Pancreas (tissue), 10 donors: ENCODE measurements at regions not wholly inside any gene's neighbourhood (a gene's known extent, or its start where the extent isn't known, plus 50 kb on each side); places are given as distances from the start of the nearest gene placed in this dataset.

Experiments used
- ATAC-seq, 4 donors: fragments of 200-7000 bp; cut with Tn5 transposase; one replicate each; pipeline versions ENCODE4 v1.8.0 to v1.9.1; 2020; ENCODE audit warnings: mild to moderate bottlenecking in 4 of 4, moderate library complexity in 4 of 4
- DNase-seq, 6 donors: peaks; one replicate each; pipeline ENCODE4 v3.0.0-alpha.2; 2020
- FAIRE-seq: peaks from 2 replicates; lab custom pipeline; 2012; peaks lifted over from hg19 to GRCh38; lab: Jason Lieb, UNC
- H3K27ac ChIP-seq, 4 donors: fragments of 200-600 bp; sonication (generic); 1 replicate in 3 of 4; 2 replicates in 1 of 4; pipeline versions ENCODE4 v1.5.0 to v1.8.0; 2020
- H3K27me3 ChIP-seq, 4 donors: fragments of 200-600 bp; one replicate each; pipeline ENCODE4 v1.8.0; 2021
- H3K36me3 ChIP-seq, 3 donors: fragments of 200-600 bp; sonication (generic) in 1 of 3; one replicate each; pipeline versions ENCODE4 v1.5.0 to v1.8.0; 2020 to 2021
- H3K4me1 ChIP-seq, 3 donors: fragments of 200-600 bp; one replicate each; pipeline ENCODE4 v1.8.0; 2021
- H3K4me3 ChIP-seq, 4 donors: fragments of 200-600 bp; sonication (generic) in 2 of 4; one replicate each; pipeline versions ENCODE4 v1.5.0 to v1.8.0; 2020 to 2021
- H3K9me3 ChIP-seq, 4 donors: fragments of 200-600 bp; one replicate each; pipeline ENCODE4 v1.8.0; 2021
- CTCF ChIP-seq, 4 donors: fragments of 200-600 bp; sonication (generic) in 3 of 4; IDR thresholded peaks; one replicate each; pipeline versions ENCODE4 v1.5.0 to v1.8.0; 2021; ENCODE audit warnings: antibody characterized with exemption in 4 of 4
- WGBS, 2 donors: extraction: QIAGEN DNeasy Blood & Tissue Kit; methylation state at CpG; one replicate each; pipeline ENCODE4 v1.1.7; 2013; 5-methylcytosine and 5-hydroxymethylcytosine counted together
- intact Hi-C, 3 donors: fragments of 100-400 bp; cut with DNase I; formaldehyde crosslinking; loops; one replicate each; pipeline versions ENCODE4 v1.11.1 to v1.14.2; 2022
- donor health status: healthy with polysubstance abuse.
- donor health status: DM: no; HTN: no; CAD: no; lungs with moderate emphysema.
- donor health status: DM: no; HTN: no; CAD: no.
- donor health status: control.
- donor health status: control.
- donor health status: Bipolar disorder and iron deficiency.
- donor health status: DM: yes; HTN: yes; CAD: no.
- donor health status: DM: no; HTN: no; CAD: no.
- donor health status: DM: no; HTN: no; CAD: no.
- donor health status: DM: yes; HTN: yes; CAD: no.

GRCh38 chr10:110431659-110432058 lies 66.0 kb upstream of the DUSP5 start:
- WGBS, 2 donors = 84 to 89% methylated on average over 7 of the region's 7 CpGs
- no peak for TF ChIP-seq CTCF (IDR thresholded peaks at IDR 0.05)
- intact Hi-C loops = no loop called here
- Histone ChIP-seq H3K4me1 (peaks cover 0 to under 1% (median 0%) of the 10 kb centered on the region in 3 donors), H3K27ac (no peak overlapping the region), H3K36me3 (no peaks in the 10 kb centered on the region), H3K27me3 (no peaks in the 10 kb centered on the region), H3K4me3 (no peak overlapping the region), H3K9me3 (no peaks in the 10 kb centered on the region)
- FAIRE-seq (no peak), DNase-seq (peak in 1 of 6 donors; percentile 14), ATAC-seq (no peak)

- FAIRE-seq (no peak), ATAC-seq (no peak), DNase-seq (peak in 1 of 6 donors; percentile 19)
- no peaks in the 10 kb centered on the region for H3K9me3 ChIP-seq
- WGBS, 2 donors = 87 to 95% methylated on average over 4 of the region's 4 CpGs
- H3K27ac ChIP-seq = no peak overlapping the region
- H3K4me1 ChIP-seq = no peaks in the 10 kb centered on the region
- no peaks in the 10 kb centered on the region for H3K36me3 ChIP-seq
- intact Hi-C loops = no loop called here
- no peak for TF ChIP-seq CTCF (IDR thresholded peaks at IDR 0.05)
- H3K4me3 ChIP-seq = no peak overlapping the region
- H3K27me3 ChIP-seq = no peaks in the 10 kb centered on the region
These were observed 65.6 kb upstream of the DUSP5 start for GRCh38 chr10:110432084-110432483.

GRCh38 chr10:110432814-110433565 lies 64.7 kb upstream of the DUSP5 start:
- WGBS, 2 donors = 97 to 100% methylated on average over 4 of the region's 4 CpGs
- ATAC-seq (no peak), FAIRE-seq (no peak), DNase-seq (no peak)
- Histone ChIP-seq H3K4me3 (no peak overlapping the region), H3K9me3 (no peaks in the 10 kb centered on the region), H3K36me3 (no peaks in the 10 kb centered on the region), H3K27ac (no peak overlapping the region), H3K4me1 (no peaks in the 10 kb centered on the region), H3K27me3 (no peaks in the 10 kb centered on the region)
- intact Hi-C loops = no loop called here
- TF ChIP-seq CTCF (IDR thresholded peaks at IDR 0.05) = no peak

- no peak for TF ChIP-seq CTCF (IDR thresholded peaks at IDR 0.05)
- intact Hi-C loops = no loop called here
- peak in 1 of 6 donors; percentile 50 for DNase-seq
- peak in 3 of 4 donors; percentile 42 to 48 (median 48) for ATAC-seq
- Histone ChIP-seq H3K9me3 (no peaks in the 10 kb centered on the region), H3K27me3 (no peaks in the 10 kb centered on the region), H3K36me3 (no peaks in the 10 kb centered on the region), H3K27ac (no peak overlapping the region), H3K4me1 (no peaks in the 10 kb centered on the region), H3K4me3 (no peak overlapping the region)
- no peak for FAIRE-seq
- WGBS, 2 donors = 76 to 79% methylated on average over 9 of the region's 9 CpGs
These were observed 64.0 kb upstream of the DUSP5 start for GRCh38 chr10:110433740-110434139.

- WGBS, 2 donors = 80 to 87% methylated on average over 5 of the region's 5 CpGs
- ATAC-seq (peak in 1 of 4 donors; percentile 11), FAIRE-seq (no peak), DNase-seq (no peak)
- Histone ChIP-seq H3K27ac (no peak overlapping the region), H3K36me3 (no peaks in the 10 kb centered on the region), H3K4me1 (no peaks in the 10 kb centered on the region), H3K9me3 (no peaks in the 10 kb centered on the region), H3K4me3 (no peak overlapping the region), H3K27me3 (no peaks in the 10 kb centered on the region)
- TF ChIP-seq CTCF (IDR thresholded peaks at IDR 0.05) = no peak
- intact Hi-C loops = no loop called here
These were observed 63.1 kb upstream of the DUSP5 start for GRCh38 chr10:110434489-110435096.
